Stomach (tissue), 8 donors: ENCODE measurements at regions not wholly inside any gene's neighbourhood (a gene's known extent, or its start where the extent isn't known, plus 50 kb on each side); places are given as distances from the start of the nearest gene placed in this dataset.
A peak's percentile ranks its signal among the peaks of the same experiment; 100 is the strongest.

Source experiments
- DNase-seq, 2 donors: peaks; one replicate each; pipeline versions ENCODE4 v3.0.0 to v3.0.0-alpha.2; 2013 to 2019
- H3K27ac ChIP-seq, 5 donors: fragments of 200-600 bp in 4 of 5; sonication (generic) in 4 of 5; one replicate each; pipeline ENCODE4 v1.5.1; 2013 to 2019; ENCODE audit warnings: mild to moderate bottlenecking in 1 of 5, moderate library complexity in 1 of 5
- H3K27me3 ChIP-seq, 3 donors: fragments of 200-600 bp; sonication (generic); one replicate each; pipeline ENCODE4 v1.5.1; 2017 to 2019; ENCODE audit warnings: mixed run types in 1 of 3
- H3K36me3 ChIP-seq, 4 donors: fragments of 200-600 bp; sonication (generic); 1 replicate in 3 of 4; 2 replicates in 1 of 4; pipeline ENCODE4 v1.5.1; 2016 to 2019
- H3K4me1 ChIP-seq, 4 donors: fragments of 200-600 bp; sonication (generic); one replicate each; pipeline ENCODE4 v1.5.1; 2016 to 2019
- H3K4me3 ChIP-seq, 4 donors: fragments of 200-600 bp; sonication (generic) in 3 of 4; one replicate each; pipeline ENCODE4 v1.5.1; 2016 to 2019; ENCODE audit warnings: mild to moderate bottlenecking in 1 of 4
- H3K9me3 ChIP-seq, 4 donors: fragments of 200-600 bp; sonication (generic); one replicate each; pipeline ENCODE4 v1.5.1; 2016 to 2019
- EP300 ChIP-seq: sonication (generic); formaldehyde crosslinking; IDR thresholded peaks from one replicate; pipeline ENCODE4 v1.6.1; 2017; ENCODE audit warnings: antibody characterized with exemption
- POLR2A ChIP-seq, 4 donors: fragments of 450-650 bp; IDR thresholded peaks; one replicate each; pipeline ENCODE4 v1.6.1; 2016; ENCODE audit warnings: antibody characterized with exemption in 4 of 4, control low read depth in 2 of 4, mild to moderate bottlenecking in 1 of 4, moderate library complexity in 1 of 4
- POLR2AphosphoS5 ChIP-seq, 3 donors: sonication (generic); formaldehyde crosslinking; IDR thresholded peaks; one replicate each; pipeline ENCODE4 v1.6.1; 2016; ENCODE audit warnings: antibody characterized with exemption in 3 of 3
- WGBS, 5 donors: extraction: QIAGEN DNeasy Blood & Tissue Kit in 3 of 5; methylation state at CpG; one replicate each; pipeline versions ENCODE4 v1.1.5 to v1.1.7; 2013 to 2018; 5-methylcytosine and 5-hydroxymethylcytosine counted together
- intact Hi-C: fragments of 100-400 bp; cut with DNase I; formaldehyde crosslinking; loops from one replicate; pipeline ENCODE4 v1.15.1; 2023; ENCODE audit warnings: low total_unique reads
- TF ChIP-seq, protein P1 (sequence below), 7 experiments: fragments of 450-650 bp in 4 of 7; fragments of 200-600 bp in 3 of 7; sonication (generic) in 3 of 7; IDR thresholded peaks; one replicate each; pipeline ENCODE4 v1.5.1; 2016 to 2019; ENCODE audit warnings: antibody characterized with exemption in 7 of 7, control low read depth in 2 of 7, mild to moderate bottlenecking in 1 of 7
- donor health status: healthy with polysubstance abuse.
- donor health status: Bipolar disorder and iron deficiency.
- donor health status: healthy.

DNA sequence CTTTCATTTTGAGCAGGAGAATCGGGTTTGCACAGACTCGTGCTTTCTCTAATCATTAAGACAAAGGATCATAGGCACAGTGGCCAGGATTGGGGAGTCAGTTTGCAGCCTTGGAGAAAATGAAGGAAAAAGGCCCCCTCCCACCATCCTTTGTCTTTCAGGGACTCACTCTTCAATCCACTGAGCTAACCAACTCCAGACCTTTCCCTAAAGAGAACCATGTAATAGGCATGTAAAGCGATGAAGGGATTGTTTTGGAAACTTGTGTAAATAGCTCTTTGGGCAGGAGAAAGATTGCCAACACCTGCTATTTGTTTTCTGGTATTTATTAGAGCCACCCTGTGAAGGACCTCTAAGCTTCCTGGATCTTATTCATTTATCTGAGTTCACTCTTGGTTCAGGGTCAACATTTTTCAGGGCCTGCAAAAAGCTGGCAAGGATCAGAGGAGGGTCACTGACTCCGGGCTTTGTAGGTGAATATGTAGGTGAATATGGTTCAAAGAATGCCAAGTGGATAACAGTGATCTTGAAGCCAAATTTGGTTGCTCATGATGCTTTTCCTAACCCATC is 192.6 kb upstream of the FGGY start:
- 28 to 68% (median 40%) methylated on average over 4 of the region's 4 CpGs for WGBS, 5 donors
- TF ChIP-seq EP300, result no peak
- TF ChIP-seq, protein P1, sequence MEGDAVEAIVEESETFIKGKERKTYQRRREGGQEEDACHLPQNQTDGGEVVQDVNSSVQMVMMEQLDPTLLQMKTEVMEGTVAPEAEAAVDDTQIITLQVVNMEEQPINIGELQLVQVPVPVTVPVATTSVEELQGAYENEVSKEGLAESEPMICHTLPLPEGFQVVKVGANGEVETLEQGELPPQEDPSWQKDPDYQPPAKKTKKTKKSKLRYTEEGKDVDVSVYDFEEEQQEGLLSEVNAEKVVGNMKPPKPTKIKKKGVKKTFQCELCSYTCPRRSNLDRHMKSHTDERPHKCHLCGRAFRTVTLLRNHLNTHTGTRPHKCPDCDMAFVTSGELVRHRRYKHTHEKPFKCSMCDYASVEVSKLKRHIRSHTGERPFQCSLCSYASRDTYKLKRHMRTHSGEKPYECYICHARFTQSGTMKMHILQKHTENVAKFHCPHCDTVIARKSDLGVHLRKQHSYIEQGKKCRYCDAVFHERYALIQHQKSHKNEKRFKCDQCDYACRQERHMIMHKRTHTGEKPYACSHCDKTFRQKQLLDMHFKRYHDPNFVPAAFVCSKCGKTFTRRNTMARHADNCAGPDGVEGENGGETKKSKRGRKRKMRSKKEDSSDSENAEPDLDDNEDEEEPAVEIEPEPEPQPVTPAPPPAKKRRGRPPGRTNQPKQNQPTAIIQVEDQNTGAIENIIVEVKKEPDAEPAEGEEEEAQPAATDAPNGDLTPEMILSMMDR (IDR thresholded peaks at IDR 0.05), result no peak
- TF ChIP-seq POLR2AphosphoS5 (IDR thresholded peaks at IDR 0.05), result no peak
- no peak for TF ChIP-seq POLR2A (IDR thresholded peaks at IDR 0.05)
- Histone ChIP-seq H3K27ac (peak overlapping the region in 1 of 5 donors; percentile 24), H3K4me1 (peaks cover 0 to 14% (median 7%) of the 10 kb centered on the region in 4 donors), H3K4me3 (no peak overlapping the region), H3K36me3 (no peaks in the 10 kb centered on the region), H3K27me3 (no peaks in the 10 kb centered on the region), H3K9me3 (peaks cover 0 to 6% (median 0%) of the 10 kb centered on the region in 4 donors)
- intact Hi-C loops, result no loop called here
- peak in 1 of 2 donors; percentile 15 for DNase-seq

DNA sequence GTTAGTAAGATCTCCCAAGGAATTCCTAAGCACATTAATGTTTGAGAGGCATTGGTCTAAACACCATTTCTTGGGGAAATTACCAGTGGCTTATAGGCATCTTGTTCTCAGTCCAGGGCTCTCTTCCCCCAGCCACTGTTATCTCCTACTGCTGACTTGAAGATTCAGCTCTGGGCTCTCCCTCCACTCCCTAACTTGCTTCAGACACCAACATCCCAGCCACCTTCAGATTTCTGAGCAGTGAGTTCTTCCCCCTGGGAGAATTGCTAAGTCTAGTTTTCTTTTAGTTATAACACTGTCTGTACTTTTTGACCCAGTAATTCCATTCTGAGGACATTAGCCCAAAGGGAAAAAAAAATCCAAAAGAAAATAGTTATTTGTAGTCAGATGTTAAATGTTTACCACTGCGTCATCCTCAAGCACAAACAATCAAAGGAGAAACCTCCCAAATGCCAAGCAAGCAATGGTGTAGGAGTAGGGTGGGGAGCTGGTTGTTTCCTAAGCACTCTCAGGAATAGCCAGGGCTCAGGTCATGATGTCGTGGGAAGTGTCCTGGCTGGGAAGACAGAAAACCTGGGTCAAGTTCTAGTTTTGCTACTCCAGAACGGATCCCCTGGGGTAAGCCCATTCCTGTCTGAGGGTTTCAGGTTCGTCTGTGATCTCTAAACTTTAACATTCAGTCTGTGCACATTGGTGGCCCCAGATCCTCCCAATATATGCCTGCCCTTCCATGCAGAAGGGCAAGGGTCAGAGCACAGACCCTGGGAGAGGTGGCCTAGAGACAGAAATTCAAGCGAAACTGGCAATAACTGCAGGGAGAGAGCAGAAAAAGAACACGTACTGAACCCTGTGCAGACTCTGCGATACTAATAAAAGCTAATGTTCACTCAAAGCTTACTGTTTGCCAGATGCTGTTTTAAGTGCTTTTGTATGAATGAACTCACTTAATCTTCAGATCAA is 191.1 kb upstream of the FGGY start:
- no peak for DNase-seq
- Histone ChIP-seq H3K4me1 (peaks cover 0 to 14% (median 7%) of the 10 kb centered on the region in 4 donors), H3K27ac (peak overlapping the region in 3 of 5 donors; percentile 6 to 32 (median 28)), H3K36me3 (no peaks in the 10 kb centered on the region), H3K9me3 (peaks cover 0 to 6% (median 0%) of the 10 kb centered on the region in 4 donors), H3K4me3 (no peak overlapping the region), H3K27me3 (no peaks in the 10 kb centered on the region)
- TF ChIP-seq, protein P1 (IDR thresholded peaks at IDR 0.05), result no peak
- TF ChIP-seq POLR2AphosphoS5 (IDR thresholded peaks at IDR 0.05) (peak in 1 of 3 donors; percentile 11), POLR2A (IDR thresholded peaks at IDR 0.05) (no peak), EP300 (no peak)
- intact Hi-C loops, result no loop called here
- 63 to 85% (median 78%) methylated on average over 7 of the region's 7 CpGs for WGBS, 5 donors

DNA sequence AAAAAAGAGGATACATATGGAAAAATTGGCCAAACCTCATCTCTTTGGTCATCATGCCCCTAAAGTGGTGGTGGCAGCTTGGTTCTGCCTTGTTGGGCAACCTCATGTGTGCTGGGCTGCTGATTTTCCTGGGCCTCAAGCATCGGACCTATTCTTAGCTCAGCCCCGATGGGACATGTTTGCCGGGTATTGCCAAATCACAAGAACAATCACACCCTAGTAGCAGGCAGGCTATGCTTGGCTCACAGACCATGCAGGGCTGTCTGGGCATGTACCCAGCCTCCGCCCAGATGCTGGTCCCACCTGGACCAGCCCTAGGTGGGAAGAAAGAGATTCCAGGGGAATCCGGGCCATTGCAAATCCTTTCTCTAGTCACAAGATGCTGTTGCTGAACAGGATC is 189.4 kb upstream of the FGGY start:
- intact Hi-C loops, result no loop called here
- H3K4me1 ChIP-seq, result peaks cover 0 to 14% (median 7%) of the 10 kb centered on the region in 4 donors
- H3K27ac ChIP-seq, result peak overlapping the region in 1 of 5 donors; percentile 17
- H3K4me3 ChIP-seq, result no peak overlapping the region
- WGBS, 5 donors, result 32 to 82% (median 69%) methylated on average over 4 to 5 of the region's 5 CpGs
- no peaks in the 10 kb centered on the region for H3K9me3 ChIP-seq
- H3K36me3 ChIP-seq, result no peaks in the 10 kb centered on the region
- peak in 1 of 2 donors; percentile 64 for DNase-seq
- TF ChIP-seq POLR2A (IDR thresholded peaks at IDR 0.05), result no peak
- no peak for TF ChIP-seq POLR2AphosphoS5 (IDR thresholded peaks at IDR 0.05)
- H3K27me3 ChIP-seq, result no peaks in the 10 kb centered on the region

DNA sequence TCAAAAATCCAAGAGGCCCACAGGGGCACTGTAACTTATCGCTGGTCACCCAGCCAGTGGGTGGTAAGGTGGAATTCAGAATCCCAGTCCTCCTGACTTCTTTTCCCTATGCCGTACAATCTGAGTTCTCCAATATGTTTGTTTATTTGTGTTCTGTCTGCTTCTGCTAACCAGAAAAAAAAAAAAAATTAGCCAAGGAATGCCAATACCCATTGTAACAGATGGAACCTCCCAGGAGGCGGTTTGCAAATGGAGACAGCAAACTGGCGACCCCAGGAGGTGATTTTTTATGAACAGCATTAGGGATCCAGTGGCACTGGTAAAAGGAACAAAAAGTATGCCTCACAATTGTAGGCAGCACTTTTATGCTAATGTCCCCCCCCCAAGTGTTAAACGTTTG is 189.0 kb upstream of the FGGY start:
- no peak overlapping the region for H3K4me3 ChIP-seq
- H3K27ac ChIP-seq, result peak overlapping the region in 1 of 5 donors; percentile 17
- no peak for TF ChIP-seq POLR2A (IDR thresholded peaks at IDR 0.05)
- WGBS, 5 donors, result 62 to 78% (median 75%) methylated on average over 5 of the region's 5 CpGs
- H3K9me3 ChIP-seq, result no peaks in the 10 kb centered on the region
- H3K36me3 ChIP-seq, result no peaks in the 10 kb centered on the region
- H3K4me1 ChIP-seq, result peaks cover 0 to 14% (median 7%) of the 10 kb centered on the region in 4 donors
- no peaks in the 10 kb centered on the region for H3K27me3 ChIP-seq
- intact Hi-C loops, result no loop called here
- DNase-seq, result no peak

DNA sequence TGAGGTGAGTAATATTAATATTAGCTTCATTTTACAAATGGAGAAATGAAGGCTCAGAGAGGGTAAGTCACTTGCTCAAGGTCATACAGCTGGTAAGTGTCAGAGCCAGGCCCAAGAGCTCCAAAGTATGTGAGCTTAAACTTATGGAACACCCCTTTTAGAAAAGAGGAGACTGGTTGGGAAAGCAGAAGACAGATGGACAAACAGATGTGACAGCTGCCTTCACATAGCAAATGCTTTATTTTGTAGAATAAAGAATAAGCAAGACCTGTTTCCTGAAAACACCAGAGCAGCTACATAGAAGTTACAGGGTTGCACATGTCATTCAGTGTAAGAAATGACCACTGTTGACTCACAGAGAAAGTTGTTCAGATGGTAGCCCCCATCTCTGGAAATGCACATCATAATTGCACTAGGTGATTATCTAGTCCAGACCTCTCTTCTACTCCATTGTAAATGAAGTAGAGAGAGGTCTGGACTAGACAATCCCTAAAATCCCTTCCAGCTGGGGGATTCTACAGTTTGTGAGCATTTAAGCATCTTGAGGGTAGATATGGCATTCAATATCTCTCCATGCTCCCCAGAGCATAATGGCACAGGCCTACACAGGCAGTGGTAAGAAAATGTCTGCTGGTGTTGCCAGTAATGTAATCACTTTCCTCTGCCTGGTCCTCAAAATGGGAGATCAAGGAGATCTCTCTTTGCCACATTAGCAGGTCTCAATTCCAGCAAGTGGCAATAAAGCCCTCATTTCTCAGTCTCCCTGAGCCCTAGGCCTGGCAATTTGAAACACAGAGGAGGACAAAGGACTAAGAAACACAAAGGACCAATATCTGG is 188.2 kb upstream of the FGGY start:
- Histone ChIP-seq H3K27me3 (no peaks in the 10 kb centered on the region), H3K27ac (no peak overlapping the region), H3K4me3 (no peak overlapping the region), H3K4me1 (peaks cover 0 to 14% (median 7%) of the 10 kb centered on the region in 4 donors), H3K36me3 (no peaks in the 10 kb centered on the region), H3K9me3 (no peaks in the 10 kb centered on the region)
- DNase-seq, result no peak
- TF ChIP-seq, protein P1 (IDR thresholded peaks at IDR 0.05), result no peak
- no peak for TF ChIP-seq EP300
- intact Hi-C loops, result no loop called here
